ENCODE measurements at regions not wholly inside any gene's neighbourhood (a gene's known extent, or its start where the extent isn't known, plus 50 kb on each side); places are given as distances from the start of the nearest gene placed in this dataset.

- H3K4me3 ChIP-seq: no peak overlapping the region
- no peak for TF ChIP-seq CTCF (IDR thresholded peaks at IDR 0.05)
- no peak for DNase-seq
- 53 to 63% (median 55%) methylated on average over 5 of the region's 5 CpGs for WGBS, 3 donors
- H3K36me3 ChIP-seq (ENCODE audit: insufficient read depth in 1 of 2, low read depth in 1 of 2): no peaks in the 10 kb centered on the region
- H3K27ac ChIP-seq: no peak overlapping the region
- H3K4me1 ChIP-seq: no peaks in the 10 kb centered on the region
- no peak for ATAC-seq
- no peaks in the 10 kb centered on the region for H3K9me3 ChIP-seq
- intact Hi-C loops (cut with DNase I): no loop called here
- H3K27me3 ChIP-seq (ENCODE audit: insufficient read depth in 3 of 3, low read length in 2 of 3): no peaks in the 10 kb centered on the region
These were observed 313.9 kb downstream of the BARHL2 start for GRCh38 chr1:90402893-90403849.

GRCh38 chr1:90400131-90400530, 317.0 kb downstream of the BARHL2 start:
- TF ChIP-seq CTCF (IDR thresholded peaks at IDR 0.05): no peak
- no peaks in the 10 kb centered on the region for H3K27me3 ChIP-seq (ENCODE audit: insufficient read depth in 3 of 3, low read length in 2 of 3)
- intact Hi-C loops (cut with DNase I): no loop called here
- no peaks in the 10 kb centered on the region for H3K9me3 ChIP-seq
- ATAC-seq (no peak), DNase-seq (no peak)
- no peaks in the 10 kb centered on the region for H3K4me1 ChIP-seq
- H3K27ac ChIP-seq: no peak overlapping the region
- no peaks in the 10 kb centered on the region for H3K36me3 ChIP-seq (ENCODE audit: insufficient read depth in 1 of 2, low read depth in 1 of 2)
- no peak overlapping the region for H3K4me3 ChIP-seq
- 75 to 79% (median 77%) methylated on average over 2 of the region's 2 CpGs for WGBS, 3 donors

GRCh38 chr1:90396917-90397316, 320.2 kb downstream of the BARHL2 start:
- intact Hi-C loops (cut with DNase I): no loop called here
- Histone ChIP-seq H3K9me3 (no peaks in the 10 kb centered on the region), H3K4me1 (no peaks in the 10 kb centered on the region), H3K27me3 (ENCODE audit: insufficient read depth in 3 of 3, low read length in 2 of 3) (no peaks in the 10 kb centered on the region), H3K27ac (no peak overlapping the region), H3K36me3 (ENCODE audit: insufficient read depth in 1 of 2, low read depth in 1 of 2) (no peaks in the 10 kb centered on the region), H3K4me3 (no peak overlapping the region)
- DNase-seq (no peak), ATAC-seq (no peak)
- TF ChIP-seq CTCF (IDR thresholded peaks at IDR 0.05): no peak
- 82 to 90% (median 84%) methylated on average over 3 of the region's 3 CpGs for WGBS, 3 donors

GRCh38 chr1:90394247-90394646, 322.9 kb downstream of the BARHL2 start:
- no peak for DNase-seq
- TF ChIP-seq CTCF (IDR thresholded peaks at IDR 0.05): no peak
- H3K27ac ChIP-seq: no peak overlapping the region
- H3K4me1 ChIP-seq: no peaks in the 10 kb centered on the region
- ATAC-seq: no peak
- intact Hi-C loops (cut with DNase I): no loop called here
- H3K36me3 ChIP-seq (ENCODE audit: insufficient read depth in 1 of 2, low read depth in 1 of 2): no peaks in the 10 kb centered on the region
- H3K9me3 ChIP-seq: no peaks in the 10 kb centered on the region
- H3K27me3 ChIP-seq (ENCODE audit: insufficient read depth in 3 of 3, low read length in 2 of 3): no peaks in the 10 kb centered on the region
- H3K4me3 ChIP-seq: no peak overlapping the region
- 87 to 94% (median 88%) methylated on average over 2 of the region's 2 CpGs for WGBS, 3 donors

GRCh38 chr1:90393025-90393424, 324.1 kb downstream of the BARHL2 start:
- Histone ChIP-seq H3K27ac (no peak overlapping the region), H3K36me3 (ENCODE audit: insufficient read depth in 1 of 2, low read depth in 1 of 2) (no peaks in the 10 kb centered on the region), H3K4me3 (no peak overlapping the region), H3K9me3 (no peaks in the 10 kb centered on the region), H3K4me1 (no peaks in the 10 kb centered on the region), H3K27me3 (ENCODE audit: insufficient read depth in 3 of 3, low read length in 2 of 3) (no peaks in the 10 kb centered on the region)
- DNase-seq (no peak), ATAC-seq (no peak)
- intact Hi-C loops (cut with DNase I): no loop called here
- no peak for TF ChIP-seq CTCF (IDR thresholded peaks at IDR 0.05)
